Erythroblast (primary cell): ENCODE measurements at regions not wholly inside any gene's neighbourhood (a gene's known extent, or its start where the extent isn't known, plus 50 kb on each side); places are given as distances from the start of the nearest gene placed in this dataset.

Source experiments
- DNase-seq, 2 experiments: peaks; one replicate each; lab custom pipeline; 2025; lab: John Stamatoyannopoulos, UW
- GATA1 ChIP-seq: IDR thresholded peaks from 2 replicates; pipeline ENCODE4 v1.6.1; 2011; ENCODE audit warnings: low read depth, mild to moderate bottlenecking, control low read depth, low read length, moderate library complexity
- POLR2A ChIP-seq: IDR thresholded peaks from 2 replicates; pipeline ENCODE4 v1.6.1; 2011; ENCODE audit warnings: mild to moderate bottlenecking, low read length

- DNase-seq = no peak
These were observed 58.5 kb downstream of the DLL1 start for GRCh38 chr6:170232186-170233002.

DNA sequence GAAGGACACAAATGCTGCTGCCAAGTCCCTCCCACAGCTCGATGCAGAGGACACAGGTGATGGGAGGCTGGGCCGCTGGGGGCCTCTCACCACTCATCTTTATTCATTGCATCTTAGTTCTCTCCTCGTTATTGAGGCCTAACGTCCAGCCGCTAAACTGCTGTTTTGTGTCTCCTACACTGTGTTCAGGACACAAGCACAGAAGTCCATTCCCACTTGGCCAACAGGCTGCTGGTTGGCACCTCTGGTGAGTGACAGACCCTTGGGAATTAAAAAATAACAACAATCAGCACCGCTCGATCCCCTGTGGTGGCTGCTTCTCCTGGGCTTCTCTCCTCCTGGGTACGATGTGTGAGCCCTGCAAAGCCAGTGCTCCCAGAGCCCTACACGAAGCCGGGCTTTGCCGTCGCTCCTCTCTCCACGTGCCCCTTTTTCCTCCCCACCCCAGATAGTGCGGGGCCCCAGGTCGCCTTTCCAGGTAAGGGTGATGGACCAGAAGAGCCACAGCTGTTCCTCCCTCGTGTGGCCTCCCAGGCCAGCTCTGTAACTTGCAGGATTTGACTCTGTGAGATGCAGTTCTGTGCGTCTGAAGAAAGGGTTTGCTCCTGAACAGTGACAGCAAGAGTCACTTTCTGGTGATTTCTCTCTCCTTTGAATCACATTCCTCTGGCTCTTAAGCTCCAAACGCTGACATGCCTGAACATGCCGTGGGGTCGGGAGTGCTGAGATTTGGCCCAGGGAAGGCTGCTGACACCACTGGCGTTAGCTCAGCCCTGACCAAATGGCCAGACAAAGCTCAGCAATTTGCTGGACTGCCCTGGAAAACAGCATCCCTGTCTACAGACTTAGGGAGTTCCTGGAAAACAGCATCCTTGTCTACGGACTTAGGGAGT lies 59.3 kb downstream of the DLL1 start:
- no peak for DNase-seq
- no peak for TF ChIP-seq POLR2A

More at GRCh38 chr6:170232186-170233002, 58.5 kb downstream of the DLL1 start:
- TF ChIP-seq GATA1 (no peak), POLR2A (no peak)

- DNase-seq = no peak
- TF ChIP-seq POLR2A = no peak
These were observed 60.2 kb downstream of the DLL1 start for GRCh38 chr6:170230520-170231292.

DNA sequence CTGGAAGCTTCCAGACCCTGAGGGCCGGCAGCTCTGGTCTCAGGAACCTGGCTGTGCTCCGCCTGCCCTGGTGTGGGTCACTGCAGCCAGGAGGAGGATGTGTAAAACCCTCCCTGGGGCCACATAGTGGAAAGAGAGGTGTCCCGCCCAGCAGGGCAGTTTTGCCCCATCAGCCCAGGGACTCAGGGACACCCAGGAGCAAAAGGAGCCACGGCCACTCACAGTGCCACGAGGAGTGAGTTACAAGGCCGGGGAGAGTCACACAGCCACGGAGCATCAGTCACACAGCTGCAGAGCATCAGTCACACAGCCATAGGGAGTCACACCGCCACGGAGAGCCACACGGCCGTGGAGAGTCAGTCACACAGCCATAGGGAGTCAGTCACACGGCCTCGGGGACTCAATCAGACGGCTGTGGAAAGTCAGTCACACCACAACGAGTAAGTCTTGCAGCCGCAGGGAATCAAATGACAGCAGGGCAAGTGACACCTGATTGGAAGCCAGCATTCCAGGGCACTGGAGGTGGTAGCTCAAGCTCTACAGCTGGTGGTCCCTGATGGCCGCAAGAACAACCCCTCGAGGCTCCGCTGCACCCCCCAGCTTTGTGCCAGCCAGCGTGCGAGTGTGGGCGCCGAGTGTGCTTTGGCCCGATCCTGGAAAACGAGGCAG lies 60.9 kb downstream of the DLL1 start:
- no peak for DNase-seq
- TF ChIP-seq POLR2A (no peak), GATA1 (no peak)

DNA sequence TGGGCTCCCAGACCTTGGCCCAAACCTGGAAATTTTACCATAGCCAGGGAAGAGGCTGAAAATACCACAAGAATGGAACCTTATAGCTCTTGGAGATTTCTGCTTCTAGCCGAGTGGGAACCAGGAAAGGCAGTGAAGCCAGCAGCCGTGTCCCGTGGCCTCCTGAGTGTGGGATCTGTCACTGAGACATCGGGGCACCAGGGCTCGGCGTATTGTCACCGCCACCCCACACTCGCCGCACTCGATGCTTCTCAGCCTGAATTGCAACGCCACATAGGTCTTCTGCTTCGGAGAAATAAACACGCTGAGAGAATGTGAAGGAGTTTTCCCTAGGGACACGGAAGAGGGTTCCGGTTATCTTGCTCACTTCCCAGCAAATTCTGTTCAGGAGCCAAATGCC lies 61.5 kb downstream of the DLL1 start:
- TF ChIP-seq POLR2A (no peak), GATA1 (no peak)
- DNase-seq = no peak

DNA sequence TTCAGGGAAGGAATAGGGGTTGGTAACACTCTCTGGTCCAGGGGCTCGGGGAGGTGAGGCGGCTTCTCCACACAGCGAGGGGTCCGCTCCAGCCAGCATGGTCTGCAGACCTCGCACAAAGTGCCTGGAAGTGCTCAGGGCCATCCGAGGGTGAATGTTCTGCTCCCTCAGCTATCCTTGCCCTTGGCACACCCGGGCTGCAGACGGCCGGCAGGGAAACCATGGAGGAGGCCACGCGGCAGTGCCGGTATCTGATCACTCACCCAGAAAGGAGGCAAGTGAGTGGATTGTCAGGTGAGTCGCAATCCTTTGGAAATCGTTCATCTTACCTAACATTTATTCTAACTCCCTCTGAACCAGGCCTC lies 62.0 kb downstream of the DLL1 start:
- DNase-seq = no peak
- TF ChIP-seq POLR2A (no peak), GATA1 (no peak)

- no peak for DNase-seq
- TF ChIP-seq POLR2A = no peak
- TF ChIP-seq GATA1 = no peak
These were observed 62.6 kb downstream of the DLL1 start for GRCh38 chr6:170227996-170228945.

DNA sequence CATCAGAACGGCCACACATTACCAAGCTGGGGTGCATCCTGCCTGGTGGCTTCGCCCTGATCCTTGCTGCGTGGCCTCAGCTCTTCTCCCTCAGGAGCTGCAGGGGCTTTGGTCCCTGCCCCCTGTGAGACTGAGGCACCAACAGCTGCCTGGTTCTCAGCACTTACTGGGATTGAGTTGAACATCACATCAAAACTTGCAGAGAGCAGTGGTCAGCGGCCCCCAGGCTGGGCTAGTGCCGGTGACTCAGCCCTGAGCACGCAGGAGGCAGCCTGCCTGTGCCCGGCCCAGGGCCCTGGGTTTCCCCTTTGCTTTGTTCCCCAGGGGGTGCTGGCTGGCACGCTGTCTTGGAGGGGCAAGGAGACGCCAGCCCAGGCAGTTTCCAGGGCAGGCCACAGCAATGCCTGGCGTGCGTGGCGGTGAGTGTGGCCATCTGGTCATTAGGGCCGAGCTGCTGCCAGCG lies 63.3 kb downstream of the DLL1 start:
- TF ChIP-seq GATA1 (no peak), POLR2A (no peak)

GRCh38 chr6:170226647-170227046 lies 64.2 kb downstream of the DLL1 start:
- TF ChIP-seq GATA1 (no peak), POLR2A (no peak)
- no peak for DNase-seq

More for the DNA sequence above, 63.3 kb downstream of the DLL1 start:
- DNase-seq = no peak

DNA sequence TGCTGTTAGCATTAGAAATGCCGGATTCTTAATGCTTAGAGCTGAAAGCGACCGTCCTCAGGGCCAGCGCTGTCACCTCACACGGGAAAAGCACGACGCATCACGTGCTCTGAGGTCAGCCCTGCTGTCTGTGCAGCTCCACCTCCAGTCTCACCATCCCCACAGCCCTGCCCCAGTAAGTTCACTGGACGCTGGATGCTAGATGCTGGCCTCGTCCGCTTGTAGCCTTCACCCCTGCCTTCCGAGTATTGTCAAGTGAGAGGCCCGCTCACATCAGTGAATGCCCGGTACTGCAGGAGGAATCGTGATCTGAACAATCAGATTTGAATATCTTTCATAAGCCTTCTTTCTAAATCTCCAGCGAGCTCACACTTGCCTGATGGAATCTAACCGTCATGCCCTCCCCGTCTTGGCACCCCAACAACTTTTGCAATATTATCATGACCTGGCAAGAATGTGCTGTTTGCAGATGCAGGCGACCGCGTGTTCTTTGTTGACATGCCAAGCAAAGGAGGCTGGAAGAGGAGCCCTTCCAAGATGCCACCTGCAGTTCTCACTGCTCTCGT lies 64.9 kb downstream of the DLL1 start:
- TF ChIP-seq POLR2A (no peak), GATA1 (no peak)
- no peak for DNase-seq

DNA sequence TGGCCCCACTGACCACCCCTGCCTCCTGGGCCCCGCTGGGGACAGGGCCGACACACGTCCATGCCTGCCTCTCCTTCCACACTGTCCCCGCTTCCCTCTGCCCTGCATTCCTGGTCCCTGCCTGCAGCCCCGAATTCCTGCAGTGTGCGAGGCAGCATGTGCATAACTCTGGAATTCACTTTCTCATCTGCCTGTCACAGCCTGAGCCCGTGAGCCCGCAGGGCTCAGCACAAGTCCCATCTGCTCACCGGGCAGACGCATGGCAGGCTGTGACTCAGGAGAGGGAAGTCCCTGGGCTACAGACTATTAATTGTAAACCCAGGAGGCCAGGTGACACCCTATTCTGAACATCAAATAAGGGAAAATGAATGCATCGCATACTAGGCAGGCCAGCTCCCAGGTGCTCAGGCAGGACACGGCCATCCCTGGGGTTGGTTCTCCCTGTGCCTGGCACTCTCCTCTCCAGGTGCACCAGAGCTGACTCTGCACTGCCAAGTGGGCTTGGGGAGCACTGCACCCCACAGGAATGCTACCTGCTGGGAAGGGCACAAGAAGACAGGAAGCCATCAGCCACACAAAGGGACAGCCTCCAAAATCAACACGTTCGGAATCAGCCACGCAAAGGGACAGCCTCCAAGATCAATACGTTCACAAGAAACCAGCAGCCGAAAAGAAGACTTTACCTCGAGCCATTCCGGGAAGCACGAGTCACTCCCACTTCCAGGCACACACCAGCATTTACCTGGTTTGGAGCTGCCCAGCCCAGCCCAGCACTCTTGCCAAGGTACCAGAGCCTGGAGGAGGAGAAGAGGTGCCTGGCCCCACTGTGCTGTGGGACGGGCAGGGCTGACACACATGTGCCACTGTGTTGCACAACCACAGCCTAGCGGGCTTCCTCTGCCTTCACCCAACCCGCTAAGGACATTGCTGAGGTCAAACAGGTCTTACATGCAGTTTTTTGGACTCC lies 65.9 kb downstream of the DLL1 start:
- DNase-seq = no peak
- TF ChIP-seq POLR2A (no peak), GATA1 (no peak)
